ENCODE measurements at regions not wholly inside any gene's neighbourhood (a gene's known extent, or its start where the extent isn't known, plus 50 kb on each side); places are given as distances from the start of the nearest gene placed in this dataset.
"Not testable (repeated sequence)": the region's sequence is repeated elsewhere in the genome, so short reads cannot be mapped to it uniquely, and the experiment has no call there.

- DNase-seq = no peak
Measured at GRCh38 chr17:77610972-77611521, 347.5 kb upstream of the TNRC6C start.

GRCh38 chr17:77611791-77612502 is 346.6 kb upstream of the TNRC6C start:
- no peak for DNase-seq

- no peak for DNase-seq
Measured at GRCh38 chr17:77613218-77613617, 345.3 kb upstream of the TNRC6C start.

GRCh38 chr17:77613627-77614026 is 344.9 kb upstream of the TNRC6C start:
- no peak for DNase-seq

GRCh38 chr17:77615703-77616253 is 342.7 kb upstream of the TNRC6C start:
- DNase-seq = no peak

GRCh38 chr17:77616254-77616731 is 342.2 kb upstream of the TNRC6C start:
- no peak for DNase-seq

- no peak for DNase-seq
Measured at GRCh38 chr17:77617516-77617915, 341.0 kb upstream of the TNRC6C start.

- no peak for DNase-seq
Measured at GRCh38 chr17:77618173-77618572, 340.3 kb upstream of the TNRC6C start.

GRCh38 chr17:77618731-77619130 is 339.8 kb upstream of the TNRC6C start:
- no peak for DNase-seq

GRCh38 chr17:77619326-77619725 is 339.2 kb upstream of the TNRC6C start:
- no peak for DNase-seq

GRCh38 chr17:77619851-77620250 is 338.7 kb upstream of the TNRC6C start:
- DNase-seq = no peak

- no peak for DNase-seq
Measured at GRCh38 chr17:77620282-77620681, 338.2 kb upstream of the TNRC6C start.

- not testable (repeated sequence) for DNase-seq
Measured at GRCh38 chr17:77622084-77622483, 336.4 kb upstream of the TNRC6C start.

GRCh38 chr17:77622647-77623046 is 335.9 kb upstream of the TNRC6C start:
- DNase-seq = no peak

GRCh38 chr17:77623321-77623720 is 335.2 kb upstream of the TNRC6C start:
- not testable (repeated sequence) for DNase-seq

GRCh38 chr17:77628035-77628434 is 330.5 kb upstream of the TNRC6C start:
- no peak for DNase-seq

GRCh38 chr17:77629284-77629683 is 329.2 kb upstream of the TNRC6C start:
- DNase-seq = not testable (repeated sequence)

- DNase-seq = no peak
Measured at GRCh38 chr17:77631307-77631706, 327.2 kb upstream of the TNRC6C start.

GRCh38 chr17:77632619-77633018 is 325.9 kb upstream of the TNRC6C start:
- no peak for DNase-seq

- no peak for DNase-seq
Measured at GRCh38 chr17:77634710-77635109, 323.8 kb upstream of the TNRC6C start.

GRCh38 chr17:77635176-77635575 is 323.3 kb upstream of the TNRC6C start:
- DNase-seq = no peak

- DNase-seq = not testable (repeated sequence)
Measured at GRCh38 chr17:77635785-77636184, 322.7 kb upstream of the TNRC6C start.

GRCh38 chr17:77636835-77637817 is 321.4 kb upstream of the TNRC6C start:
- DNase-seq = no peak
